ENCODE measurements at regions not wholly inside any gene's neighbourhood (a gene's known extent, or its start where the extent isn't known, plus 50 kb on each side); places are given as distances from the start of the nearest gene placed in this dataset.

DNA sequence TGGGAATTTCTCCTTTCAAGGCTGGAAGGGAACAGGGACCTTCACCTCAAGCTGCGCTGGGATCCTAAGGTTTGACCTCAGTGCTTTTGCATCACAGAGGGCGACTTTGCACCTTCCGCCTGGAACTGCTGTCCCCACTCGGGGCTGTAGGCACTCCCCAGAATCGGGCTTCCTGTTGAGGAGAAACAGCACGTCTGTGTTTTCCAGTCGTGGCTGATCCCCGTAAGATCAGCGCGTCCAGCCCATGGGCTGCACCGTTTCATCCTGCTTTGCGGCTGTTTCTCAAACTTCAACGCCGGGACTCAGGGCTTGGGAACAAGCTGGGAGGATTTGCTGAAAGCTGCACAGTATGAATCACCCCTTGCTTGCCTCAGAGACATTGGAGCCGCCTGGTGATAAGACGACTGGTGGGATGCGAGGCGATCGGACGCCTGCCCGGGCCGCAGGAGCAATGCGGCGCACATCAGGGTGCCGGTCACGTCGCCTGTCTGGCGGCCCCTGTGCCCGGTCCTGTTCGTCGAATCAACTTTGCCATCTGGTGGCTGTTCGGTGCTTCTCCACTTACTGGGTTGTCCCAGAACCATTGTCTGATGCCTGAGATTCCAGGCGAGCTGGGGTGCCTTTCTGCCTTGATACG, 53.6 kb upstream of the FRMD1 start:
- in situ Hi-C loops (cut with HindIII; ENCODE audit: low pct_unique_long_range_greater_than_20kb, low sequenced_read_pairs): no loop called here
- DNase-seq (ENCODE audit: low read depth): no peak

DNA sequence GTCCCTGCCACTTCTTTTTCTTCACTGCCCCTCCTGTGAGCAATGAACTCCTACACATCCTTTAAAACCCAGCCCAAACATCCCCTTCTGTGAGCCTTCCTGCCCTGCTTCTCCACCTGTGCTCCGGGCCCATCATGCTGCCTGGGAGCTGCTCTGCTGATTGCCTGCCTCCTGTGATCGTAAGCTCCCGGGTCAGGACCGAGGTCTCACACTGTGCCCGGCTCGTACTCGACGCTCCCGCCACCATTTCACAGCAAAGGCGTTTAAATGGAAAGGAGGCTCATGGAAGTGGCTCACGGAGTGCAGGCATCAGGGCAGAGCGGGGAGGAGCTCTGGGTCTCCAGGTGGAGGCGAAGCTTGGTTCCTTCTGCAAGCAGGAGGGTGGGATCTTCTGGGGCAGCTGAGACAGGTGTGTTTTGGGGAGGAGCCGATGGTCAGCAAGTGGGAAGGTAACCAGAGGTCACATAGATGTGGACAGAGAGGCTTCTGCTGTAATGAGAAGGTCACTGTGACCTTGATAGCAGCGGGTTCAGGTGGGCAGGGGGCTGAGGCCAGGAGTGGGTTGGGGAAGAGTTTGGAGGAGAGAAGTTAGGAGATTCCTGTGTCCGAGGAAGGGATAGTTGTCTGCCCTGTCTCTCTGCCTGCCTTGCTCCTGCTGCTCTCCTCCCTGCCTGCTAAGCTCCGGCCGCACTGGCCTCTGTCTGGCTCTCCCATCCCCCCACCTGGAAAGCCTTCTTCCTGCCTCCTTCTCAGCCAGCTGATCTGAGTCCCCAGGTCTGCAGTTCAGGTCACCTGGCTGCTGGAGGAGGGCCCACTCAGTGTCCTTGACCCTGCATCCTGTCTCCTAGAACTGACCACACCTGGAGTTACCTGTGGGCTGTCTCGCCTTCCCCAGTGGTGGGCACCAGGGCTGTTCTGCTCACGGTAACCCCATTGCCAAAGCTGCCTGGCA, 52.7 kb upstream of the FRMD1 start:
- DNase-seq (ENCODE audit: low read depth): no peak
- in situ Hi-C loops (cut with HindIII; ENCODE audit: low pct_unique_long_range_greater_than_20kb, low sequenced_read_pairs): no loop called here

DNA sequence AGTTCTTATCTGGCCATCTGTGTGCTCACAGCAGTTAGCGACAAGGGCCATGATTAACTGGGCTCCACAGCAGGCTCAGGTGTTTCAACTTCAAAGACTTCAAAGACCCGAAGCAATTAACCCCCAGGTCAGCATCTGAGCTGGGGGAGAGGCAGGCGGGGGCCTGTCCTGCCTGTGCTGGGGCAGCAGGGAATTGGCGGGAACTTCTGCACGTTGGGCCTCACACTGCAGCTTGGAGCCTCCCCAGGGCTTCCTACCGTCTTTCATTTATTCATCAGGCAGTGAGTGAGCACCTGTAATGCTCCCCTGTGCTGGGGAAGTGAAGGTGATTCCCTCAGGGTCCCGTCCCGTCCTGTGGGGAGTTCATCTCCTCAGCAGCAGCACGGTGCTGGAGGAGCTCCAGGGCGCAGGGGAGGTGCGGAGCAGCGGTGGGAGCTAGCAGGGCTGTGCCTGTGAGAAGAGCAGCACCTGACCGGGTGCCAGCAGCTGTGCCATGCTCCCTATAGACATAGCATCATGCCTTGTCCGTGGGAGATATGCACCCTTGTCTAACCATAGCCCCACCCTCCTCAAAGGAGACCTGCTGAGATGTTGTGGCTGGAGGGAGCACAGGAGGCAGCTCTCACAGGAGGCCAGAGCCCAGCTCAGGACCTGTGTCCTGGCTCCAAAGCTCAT, 51.8 kb upstream of the FRMD1 start:
- in situ Hi-C loops (cut with HindIII; ENCODE audit: low pct_unique_long_range_greater_than_20kb, low sequenced_read_pairs): no loop called here
- no peak for DNase-seq (ENCODE audit: low read depth)

DNA sequence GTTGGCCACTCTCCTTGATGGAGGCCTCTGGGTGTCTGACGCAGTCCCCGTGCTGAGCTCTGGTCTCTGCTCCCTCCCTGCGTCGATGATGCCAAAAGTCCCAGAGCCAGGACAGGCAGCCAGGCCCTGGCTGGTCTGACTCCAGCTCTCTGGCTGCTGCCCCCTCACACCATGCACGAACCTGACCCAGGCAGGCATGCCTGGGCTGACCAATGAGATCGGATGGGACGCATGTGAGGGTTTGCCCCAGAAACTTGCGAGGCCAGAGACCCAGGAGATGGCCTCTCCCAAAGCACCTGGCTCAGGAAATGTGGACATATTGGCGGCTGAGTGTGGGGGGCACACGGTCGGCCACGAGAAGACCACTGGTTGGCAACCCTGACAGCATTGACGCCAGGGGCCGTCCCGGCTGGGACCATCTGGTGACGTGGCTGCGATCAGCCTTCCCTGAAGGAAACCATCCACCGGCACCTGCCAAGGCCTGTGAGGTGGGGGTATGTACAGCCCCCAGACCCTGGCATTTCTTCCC, 51.2 kb upstream of the FRMD1 start:
- in situ Hi-C loops (cut with HindIII; ENCODE audit: low pct_unique_long_range_greater_than_20kb, low sequenced_read_pairs): no loop called here
- DNase-seq (ENCODE audit: low read depth): no peak

DNA sequence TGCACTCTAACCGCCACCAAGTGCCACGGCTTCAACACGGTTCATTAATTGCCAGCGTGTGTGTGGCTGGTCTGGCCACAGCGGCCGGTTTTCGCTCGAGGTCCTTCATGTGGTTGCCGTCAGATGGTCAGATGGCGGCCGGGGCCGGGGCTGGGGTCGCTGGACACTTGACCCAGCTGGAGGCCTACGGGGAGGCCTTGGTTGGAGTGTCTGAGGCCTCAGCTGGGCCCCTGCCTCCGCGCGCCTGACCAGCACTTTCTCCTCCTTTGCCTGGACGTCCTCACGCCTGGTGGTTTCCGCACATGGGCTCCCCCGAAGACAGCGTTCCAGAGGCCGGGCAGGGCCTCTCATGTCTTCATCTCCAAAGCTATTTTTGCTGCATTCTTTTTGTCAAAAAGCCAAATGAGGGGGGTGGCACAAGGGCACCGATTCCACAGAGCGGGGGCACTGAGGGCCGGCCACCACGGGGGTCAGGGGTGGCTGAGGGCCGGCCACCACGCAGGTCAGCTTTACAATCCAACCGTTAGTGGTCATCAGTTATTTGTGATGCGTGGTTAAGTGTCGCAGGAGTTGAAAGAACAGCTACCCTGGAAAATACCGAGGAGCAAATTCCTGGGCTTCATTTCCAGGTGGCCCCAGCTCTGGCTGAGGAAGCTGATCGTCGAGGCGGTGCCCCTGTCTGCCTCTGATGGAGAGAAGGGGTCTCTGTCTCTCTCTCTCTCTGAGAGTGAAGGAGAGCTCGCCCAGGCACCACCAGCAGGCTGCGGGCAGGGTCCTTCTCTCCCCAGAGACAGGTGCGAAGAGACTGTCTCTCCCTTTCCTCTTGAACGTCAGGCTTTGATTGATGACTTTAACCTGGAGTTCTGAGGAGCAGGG, 50.5 kb upstream of the FRMD1 start:
- in situ Hi-C loops (cut with HindIII; ENCODE audit: low pct_unique_long_range_greater_than_20kb, low sequenced_read_pairs): no loop called here
- DNase-seq (ENCODE audit: low read depth): no peak

DNA sequence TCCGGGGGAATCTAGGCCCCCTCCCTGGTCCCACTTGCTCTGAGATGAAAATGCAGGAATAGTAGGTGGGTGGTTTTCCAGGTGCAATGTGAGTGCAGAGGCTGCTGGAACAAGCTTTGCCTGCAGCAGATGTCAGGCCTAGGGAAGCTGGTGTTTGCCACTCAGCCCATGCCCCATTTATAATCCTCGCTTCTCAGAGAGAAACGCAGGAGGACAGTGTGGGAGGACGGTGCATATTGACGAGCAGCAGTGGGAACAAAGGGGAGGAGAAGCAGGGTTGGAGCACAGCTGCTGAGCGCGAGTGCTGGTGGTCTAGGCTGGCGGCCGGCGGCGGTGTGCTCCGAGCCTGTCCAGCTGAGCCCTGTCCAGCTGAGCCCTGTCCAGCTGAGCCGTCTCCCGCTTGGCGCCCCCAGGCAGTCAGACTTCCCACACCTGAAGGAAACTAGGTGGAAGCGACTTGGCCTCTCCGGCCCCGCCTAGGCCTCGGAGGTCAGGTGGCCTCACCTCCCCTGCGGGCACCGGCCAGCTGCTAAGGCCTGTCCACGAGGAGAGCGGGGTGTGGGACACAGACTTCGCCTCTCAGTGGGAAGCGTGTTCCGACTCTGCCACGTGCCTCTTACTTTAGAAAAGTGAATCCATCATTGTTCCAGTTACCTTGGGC, 49.7 kb upstream of the FRMD1 start:
- DNase-seq (ENCODE audit: low read depth): no peak
- in situ Hi-C loops (cut with HindIII; ENCODE audit: low pct_unique_long_range_greater_than_20kb, low sequenced_read_pairs): no loop called here
